ENCODE measurements at regions not wholly inside any gene's neighbourhood (a gene's known extent, or its start where the extent isn't known, plus 50 kb on each side); places are given as distances from the start of the nearest gene placed in this dataset.

DNA sequence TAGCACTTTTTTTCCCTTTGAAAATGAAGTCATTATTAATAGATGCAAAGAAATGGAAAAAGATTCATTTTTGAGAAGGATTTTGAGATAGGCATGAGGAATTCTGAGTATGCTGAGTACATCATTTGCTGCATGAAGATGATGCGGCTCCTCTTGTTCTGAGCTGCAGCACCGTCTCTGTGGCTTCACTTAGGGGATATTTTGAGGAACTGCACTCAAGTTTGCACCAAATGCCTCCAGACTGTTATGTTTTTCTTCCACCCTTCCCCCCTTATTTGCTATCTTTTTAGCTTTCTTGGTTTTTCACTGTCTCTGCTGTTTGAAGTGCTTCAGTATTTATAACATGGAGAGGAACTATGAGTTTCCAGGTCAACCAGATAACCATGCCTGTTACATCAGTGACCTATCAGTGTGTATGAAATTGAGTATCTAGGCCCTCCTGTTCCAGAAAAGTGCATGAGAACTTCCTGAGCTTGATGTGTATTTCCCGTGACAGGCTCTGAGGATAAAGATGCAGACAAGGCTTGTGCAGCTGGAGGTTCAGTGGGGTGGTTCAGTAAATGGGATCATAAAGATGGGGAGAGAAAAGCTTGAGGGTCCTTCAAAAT is 128.7 kb downstream of the PDCD6IP start:
- no peak for DNase-seq
- no peaks in the 10 kb centered on the region for H3K9me3 Mint-ChIP-seq (ENCODE audit: unreplicated experiment)
- no peak overlapping the region for H3K4me3 Mint-ChIP-seq (ENCODE audit: unreplicated experiment)
- Histone ChIP-seq H3K4me1 (no peaks in the 10 kb centered on the region), H3K27me3 (replicated peaks; ENCODE audit: control insufficient read depth, insufficient read depth, low read length) (no peaks in the 10 kb centered on the region; the same call in none of the 2 replicates), H3K36me3 (ENCODE audit: control insufficient read depth, insufficient read depth, low read length) (no peaks in the 10 kb centered on the region), H3K4me3 (ENCODE audit: low read depth, low read length) (no peak overlapping the region), H3K9me3 (no peaks in the 10 kb centered on the region)
- no TSS peak for BruUV-seq (replicated peaks)
- H3K36me3 Mint-ChIP-seq (ENCODE audit: insufficient read depth, unreplicated experiment) = no peaks in the 10 kb centered on the region
- no peaks in the 10 kb centered on the region for H3K4me1 Mint-ChIP-seq (ENCODE audit: low read depth, unreplicated experiment)
- TF ChIP-seq, protein P1, sequence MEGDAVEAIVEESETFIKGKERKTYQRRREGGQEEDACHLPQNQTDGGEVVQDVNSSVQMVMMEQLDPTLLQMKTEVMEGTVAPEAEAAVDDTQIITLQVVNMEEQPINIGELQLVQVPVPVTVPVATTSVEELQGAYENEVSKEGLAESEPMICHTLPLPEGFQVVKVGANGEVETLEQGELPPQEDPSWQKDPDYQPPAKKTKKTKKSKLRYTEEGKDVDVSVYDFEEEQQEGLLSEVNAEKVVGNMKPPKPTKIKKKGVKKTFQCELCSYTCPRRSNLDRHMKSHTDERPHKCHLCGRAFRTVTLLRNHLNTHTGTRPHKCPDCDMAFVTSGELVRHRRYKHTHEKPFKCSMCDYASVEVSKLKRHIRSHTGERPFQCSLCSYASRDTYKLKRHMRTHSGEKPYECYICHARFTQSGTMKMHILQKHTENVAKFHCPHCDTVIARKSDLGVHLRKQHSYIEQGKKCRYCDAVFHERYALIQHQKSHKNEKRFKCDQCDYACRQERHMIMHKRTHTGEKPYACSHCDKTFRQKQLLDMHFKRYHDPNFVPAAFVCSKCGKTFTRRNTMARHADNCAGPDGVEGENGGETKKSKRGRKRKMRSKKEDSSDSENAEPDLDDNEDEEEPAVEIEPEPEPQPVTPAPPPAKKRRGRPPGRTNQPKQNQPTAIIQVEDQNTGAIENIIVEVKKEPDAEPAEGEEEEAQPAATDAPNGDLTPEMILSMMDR (IDR thresholded peaks at IDR 0.05; ENCODE audit: insufficient read depth in 1 of 2, low read depth in 1 of 2, low read length in 1 of 2, severe bottlenecking in 1 of 2, unreplicated experiment in 1 of 2) = no peak
- no peak overlapping the region for H3K27ac Mint-ChIP-seq (ENCODE audit: unreplicated experiment)
- CTCF ChIA-PET = no interaction called here
- intact Hi-C loops (cut with micrococcal nuclease; ENCODE audit: unreplicated experiment) = no loop called here
- POLR2A ChIA-PET = no interaction called here
- peaks cover 25% of the 10 kb centered on the region for H3K27me3 Mint-ChIP-seq (ENCODE audit: insufficient read depth, unreplicated experiment)

- Histone ChIP-seq H3K4me3 (ENCODE audit: low read depth, low read length) (no peak overlapping the region), H3K36me3 (ENCODE audit: control insufficient read depth, insufficient read depth, low read length) (no peaks in the 10 kb centered on the region), H3K9me3 (no peaks in the 10 kb centered on the region), H3K27me3 (replicated peaks; ENCODE audit: control insufficient read depth, insufficient read depth, low read length) (no peaks in the 10 kb centered on the region; the same call in none of the 2 replicates), H3K4me1 (no peaks in the 10 kb centered on the region)
- ChIA-PET CTCF (no interaction called here), POLR2A (no interaction called here)
- no peak overlapping the region for H3K4me3 Mint-ChIP-seq (ENCODE audit: unreplicated experiment)
- H3K27me3 Mint-ChIP-seq (ENCODE audit: insufficient read depth, unreplicated experiment) = peaks cover 25% of the 10 kb centered on the region
- no peaks in the 10 kb centered on the region for H3K36me3 Mint-ChIP-seq (ENCODE audit: insufficient read depth, unreplicated experiment)
- intact Hi-C loops (cut with micrococcal nuclease; ENCODE audit: unreplicated experiment) = no loop called here
- no TSS peak for BruUV-seq (replicated peaks)
- TF ChIP-seq, protein P1 (IDR thresholded peaks at IDR 0.05; ENCODE audit: insufficient read depth in 1 of 2, low read depth in 1 of 2, low read length in 1 of 2, severe bottlenecking in 1 of 2, unreplicated experiment in 1 of 2) = no peak
- DNase-seq = no peak
- H3K27ac Mint-ChIP-seq (ENCODE audit: unreplicated experiment) = no peak overlapping the region
- H3K4me1 Mint-ChIP-seq (ENCODE audit: low read depth, unreplicated experiment) = no peaks in the 10 kb centered on the region
- no peaks in the 10 kb centered on the region for H3K9me3 Mint-ChIP-seq (ENCODE audit: unreplicated experiment)
These were observed 131.4 kb downstream of the PDCD6IP start for GRCh38 chr3:33929813-33930212.

DNA sequence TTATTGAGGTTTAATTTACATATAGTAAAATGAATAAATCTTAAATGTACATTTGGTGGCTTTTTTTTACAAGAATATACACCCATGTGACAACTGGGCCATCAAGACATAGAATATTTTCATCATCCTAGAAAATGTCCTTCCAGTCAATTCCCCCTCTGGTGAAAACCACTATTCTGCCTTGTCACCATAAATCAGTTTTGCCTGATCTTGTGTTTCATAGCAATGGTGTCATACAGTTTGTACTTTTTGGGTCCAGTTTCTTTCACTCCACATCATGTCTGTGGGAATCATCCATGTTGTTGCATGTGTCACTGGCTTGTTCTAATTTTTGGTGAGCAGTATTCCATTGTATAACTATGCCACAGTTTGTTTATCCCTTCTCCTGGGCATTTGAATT is 133.1 kb downstream of the PDCD6IP start:
- no peak overlapping the region for H3K27ac Mint-ChIP-seq (ENCODE audit: unreplicated experiment)
- no peaks in the 10 kb centered on the region for H3K36me3 Mint-ChIP-seq (ENCODE audit: insufficient read depth, unreplicated experiment)
- no peaks in the 10 kb centered on the region for H3K4me1 ChIP-seq
- CTCF ChIA-PET = no interaction called here
- no peaks in the 10 kb centered on the region for H3K4me1 Mint-ChIP-seq (ENCODE audit: low read depth, unreplicated experiment)
- no peak overlapping the region for H3K4me3 ChIP-seq (ENCODE audit: low read depth, low read length)
- no peaks in the 10 kb centered on the region for H3K9me3 ChIP-seq
- no peaks in the 10 kb centered on the region for H3K36me3 ChIP-seq (ENCODE audit: control insufficient read depth, insufficient read depth, low read length)
- TF ChIP-seq, protein P1 (IDR thresholded peaks at IDR 0.05; ENCODE audit: insufficient read depth in 1 of 2, low read depth in 1 of 2, low read length in 1 of 2, severe bottlenecking in 1 of 2, unreplicated experiment in 1 of 2) = no peak
- no TSS peak for BruUV-seq (replicated peaks)
- H3K27me3 Mint-ChIP-seq (ENCODE audit: insufficient read depth, unreplicated experiment) = peaks cover 21% of the 10 kb centered on the region
- no peak overlapping the region for H3K4me3 Mint-ChIP-seq (ENCODE audit: unreplicated experiment)
- no peaks in the 10 kb centered on the region for H3K9me3 Mint-ChIP-seq (ENCODE audit: unreplicated experiment)
- intact Hi-C loops (cut with micrococcal nuclease; ENCODE audit: unreplicated experiment) = no loop called here
- no peaks in the 10 kb centered on the region for H3K27me3 ChIP-seq (replicated peaks; ENCODE audit: control insufficient read depth, insufficient read depth, low read length)
- DNase-seq = no peak
- POLR2A ChIA-PET = no interaction called here

All from Caco-2 (cell line).